Central memory CD8-positive, alpha-beta T cell (primary cell): ENCODE measurements at regions not wholly inside any gene's neighbourhood (a gene's known extent, or its start where the extent isn't known, plus 50 kb on each side); places are given as distances from the start of the nearest gene placed in this dataset.
"Not testable (repeated sequence)": the region's sequence is repeated elsewhere in the genome, so short reads cannot be mapped to it uniquely, and the experiment has no call there.

Experiments used
- ATAC-seq: fragments of 150-1000 bp; cut with Tn5 transposase; replicated peaks from 2 replicates; pipeline ENCODE4 v1.10.0; 2022; ENCODE audit warnings: mild to moderate bottlenecking, moderate FRiP score, moderate number of reproducible peaks; ENCODE audit not compliant: poor library complexity, severe bottlenecking; ENCODE audit errors: extremely low read depth
- DNase-seq, 2 donors: peaks; one replicate each; pipeline ENCODE4 v3.0.0; 2021; ENCODE audit warnings: low spot score in 2 of 2
- H3K27ac Mint-ChIP-seq: one replicate; pipeline ENCODE4 v1.8.0; 2022; ENCODE audit warnings: low read depth, mild to moderate bottlenecking, moderate library complexity, mixed read lengths
- H3K27me3 Mint-ChIP-seq: one replicate; pipeline ENCODE4 v1.8.0; 2022; ENCODE audit warnings: mixed read lengths
- H3K36me3 Mint-ChIP-seq: one replicate; pipeline ENCODE4 v1.8.0; 2022; ENCODE audit warnings: mild to moderate bottlenecking, moderate library complexity, mixed read lengths; ENCODE audit not compliant: insufficient read depth
- H3K4me1 Mint-ChIP-seq: one replicate; pipeline ENCODE4 v1.8.0; 2022; ENCODE audit warnings: mixed read lengths
- H3K4me3 Mint-ChIP-seq: one replicate; pipeline ENCODE4 v1.8.0; 2022; ENCODE audit warnings: mild to moderate bottlenecking, moderate library complexity, mixed read lengths
- H3K9me3 Mint-ChIP-seq: one replicate; pipeline ENCODE4 v1.8.0; 2022; ENCODE audit warnings: mixed read lengths

DNA sequence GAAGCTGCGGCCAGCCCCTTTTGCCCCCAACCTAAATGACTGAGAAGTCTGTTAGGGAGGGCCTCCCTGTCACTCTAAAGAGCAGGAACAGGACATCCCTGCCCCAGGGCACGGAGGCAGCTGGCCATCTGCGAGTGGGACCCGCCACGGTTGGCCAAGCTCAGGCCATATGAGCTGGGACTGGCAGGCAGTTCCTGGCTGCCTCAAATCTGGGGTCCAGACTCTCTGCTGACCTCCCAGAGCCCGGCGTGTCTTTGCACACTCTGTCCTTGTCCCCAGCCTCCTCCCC is 143.0 kb downstream of the IGLL1 start:
- not testable (repeated sequence) for H3K4me1 Mint-ChIP-seq, H3K27ac Mint-ChIP-seq, ATAC-seq, H3K36me3 Mint-ChIP-seq, H3K9me3 Mint-ChIP-seq, DNase-seq, H3K4me3 Mint-ChIP-seq
- peaks cover 26% of the 10 kb centered on the region for H3K27me3 Mint-ChIP-seq

DNA sequence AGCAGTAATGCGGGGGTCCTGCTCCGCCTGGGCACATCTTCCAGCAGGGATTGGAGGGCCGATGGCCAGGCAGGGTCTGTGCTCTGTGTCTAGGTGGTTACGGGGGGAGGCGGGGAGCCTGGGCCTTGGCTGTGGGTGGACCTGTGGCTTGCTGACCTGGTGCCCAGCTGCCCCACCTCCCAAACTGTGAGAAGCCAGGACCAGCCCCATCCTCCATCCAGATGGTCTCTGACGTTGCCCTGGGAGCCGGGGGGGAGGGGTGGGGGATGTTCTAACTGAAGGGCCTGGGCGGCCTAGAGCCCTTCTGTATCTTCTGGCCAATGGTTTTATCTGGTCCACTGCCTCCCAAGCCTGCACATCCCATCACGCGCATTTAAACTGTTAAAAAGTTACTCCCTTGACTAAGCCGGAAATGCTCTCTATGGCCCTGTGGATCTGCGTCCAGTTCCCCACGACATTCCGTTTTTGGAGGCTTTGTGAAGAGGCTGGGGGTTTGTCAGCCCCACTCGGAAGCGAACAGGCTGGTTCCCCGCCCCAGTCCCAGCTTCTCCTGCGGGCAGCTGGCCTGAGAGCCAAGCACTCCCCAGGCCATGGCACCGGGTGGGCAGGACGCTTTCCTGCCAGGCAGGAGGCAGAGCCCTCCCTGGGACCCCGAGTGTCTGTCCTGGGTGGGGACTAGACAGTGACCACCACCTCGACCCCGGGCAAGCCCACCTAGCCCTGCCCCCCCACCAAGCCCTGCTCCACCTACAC is 143.6 kb downstream of the IGLL1 start:
- H3K27ac Mint-ChIP-seq, DNase-seq, H3K4me3 Mint-ChIP-seq, ATAC-seq, H3K9me3 Mint-ChIP-seq, H3K36me3 Mint-ChIP-seq, H3K4me1 Mint-ChIP-seq: not testable (repeated sequence)
- H3K27me3 Mint-ChIP-seq = peaks cover 31% of the 10 kb centered on the region

GRCh38 chr22:23435186-23435585 is 144.9 kb downstream of the IGLL1 start:
- not testable (repeated sequence) for H3K27ac Mint-ChIP-seq, H3K36me3 Mint-ChIP-seq, H3K4me3 Mint-ChIP-seq, ATAC-seq, DNase-seq, H3K9me3 Mint-ChIP-seq, H3K4me1 Mint-ChIP-seq
- H3K27me3 Mint-ChIP-seq = peaks cover 38% of the 10 kb centered on the region

GRCh38 chr22:23434198-23434830 is 145.8 kb downstream of the IGLL1 start:
- H3K4me3 Mint-ChIP-seq, H3K36me3 Mint-ChIP-seq, DNase-seq: not testable (repeated sequence)

DNA sequence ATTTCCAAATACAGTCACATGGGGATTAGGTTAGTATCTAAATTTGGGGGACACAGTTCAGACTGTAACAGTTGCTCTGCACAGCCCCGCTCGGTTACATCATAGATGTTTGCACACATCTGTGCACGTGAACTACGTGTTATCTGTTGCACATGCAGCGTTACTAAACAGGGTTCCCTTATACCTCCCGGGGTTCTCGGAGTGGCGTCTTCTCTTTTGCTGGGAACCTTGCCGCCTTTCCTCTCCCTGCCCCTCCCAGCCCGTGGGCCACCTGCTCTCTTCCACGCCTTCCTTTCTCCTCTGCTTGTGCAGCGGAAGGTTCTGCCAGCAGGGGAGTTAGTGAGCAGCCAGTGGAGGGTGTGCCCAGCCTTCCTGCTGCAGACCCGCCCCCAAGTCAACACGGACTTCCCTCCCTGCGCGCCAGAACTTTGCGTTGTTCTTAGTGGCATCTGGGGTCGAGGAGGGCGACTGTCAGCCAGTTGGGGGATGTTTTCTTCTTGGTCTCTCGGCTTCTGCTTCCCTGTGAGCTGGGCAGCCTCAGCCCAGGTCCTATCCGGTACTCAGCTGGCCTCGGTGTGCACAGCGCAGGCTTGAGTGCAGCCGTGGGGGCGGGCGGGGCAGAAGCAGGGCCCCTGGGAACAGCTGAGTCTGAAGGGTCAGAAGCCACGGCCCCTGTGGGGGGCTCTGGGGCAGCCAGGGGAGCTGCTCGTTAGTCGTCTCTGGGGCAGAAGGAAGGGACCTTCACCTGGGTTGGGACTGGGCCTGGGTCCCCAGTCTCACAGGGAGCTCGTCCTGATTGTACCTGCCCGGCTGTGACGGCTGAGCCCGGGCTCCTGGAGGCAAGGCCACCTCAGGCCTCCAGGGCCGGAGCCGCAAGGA is 146.7 kb downstream of the IGLL1 start:
- peaks cover 32% of the 10 kb centered on the region for H3K27me3 Mint-ChIP-seq

More at GRCh38 chr22:23434198-23434830, 145.8 kb downstream of the IGLL1 start:
- H3K4me1 Mint-ChIP-seq, H3K9me3 Mint-ChIP-seq, H3K27ac Mint-ChIP-seq, ATAC-seq: not testable (repeated sequence)
- peaks cover 38% of the 10 kb centered on the region for H3K27me3 Mint-ChIP-seq

GRCh38 chr22:23432719-23433118 is 147.4 kb downstream of the IGLL1 start:
- not testable (repeated sequence) for H3K27ac Mint-ChIP-seq

More for the DNA sequence above, 146.7 kb downstream of the IGLL1 start:
- H3K36me3 Mint-ChIP-seq, H3K27ac Mint-ChIP-seq, H3K4me1 Mint-ChIP-seq, DNase-seq, H3K9me3 Mint-ChIP-seq: not testable (repeated sequence)
- ATAC-seq = peak; percentile 81
- H3K4me3 Mint-ChIP-seq = peak overlapping the region; percentile 50

GRCh38 chr22:23431337-23432072 is 148.6 kb downstream of the IGLL1 start:
- H3K9me3 Mint-ChIP-seq = peaks cover 12% of the 10 kb centered on the region
- no peak overlapping the region for H3K4me3 Mint-ChIP-seq
- H3K4me1 Mint-ChIP-seq = peaks cover 6% of the 10 kb centered on the region

More at GRCh38 chr22:23432719-23433118, 147.4 kb downstream of the IGLL1 start:
- ATAC-seq, H3K4me1 Mint-ChIP-seq, H3K36me3 Mint-ChIP-seq, DNase-seq: not testable (repeated sequence)
- peaks cover 27% of the 10 kb centered on the region for H3K27me3 Mint-ChIP-seq
- H3K4me3 Mint-ChIP-seq = peak overlapping the region; percentile 50
- peaks cover 12% of the 10 kb centered on the region for H3K9me3 Mint-ChIP-seq

GRCh38 chr22:23424551-23425068 is 155.5 kb downstream of the IGLL1 start:
- not testable (repeated sequence) for H3K4me3 Mint-ChIP-seq, H3K4me1 Mint-ChIP-seq, H3K36me3 Mint-ChIP-seq, H3K9me3 Mint-ChIP-seq, H3K27me3 Mint-ChIP-seq, ATAC-seq, DNase-seq, H3K27ac Mint-ChIP-seq

More at GRCh38 chr22:23431337-23432072, 148.6 kb downstream of the IGLL1 start:
- no peaks in the 10 kb centered on the region for H3K36me3 Mint-ChIP-seq
- no peak overlapping the region for H3K27ac Mint-ChIP-seq
- ATAC-seq (no peak), DNase-seq (no peak)
- peaks cover 27% of the 10 kb centered on the region for H3K27me3 Mint-ChIP-seq

- H3K27me3 Mint-ChIP-seq = peaks cover 1% of the 10 kb centered on the region
- no peak for DNase-seq
These were observed 156.1 kb downstream of the IGLL1 start for GRCh38 chr22:23424031-23424430.

GRCh38 chr22:23422281-23422680 is 157.8 kb downstream of the IGLL1 start:
- not testable (repeated sequence) for H3K4me3 Mint-ChIP-seq

More at GRCh38 chr22:23424031-23424430, 156.1 kb downstream of the IGLL1 start:
- Mint-ChIP-seq H3K36me3 (no peaks in the 10 kb centered on the region), H3K4me1 (no peaks in the 10 kb centered on the region), H3K27ac (no peak overlapping the region), H3K9me3 (peaks cover 6% of the 10 kb centered on the region), H3K4me3 (no peak overlapping the region)
- no peak for ATAC-seq

GRCh38 chr22:23421300-23421699 is 158.8 kb downstream of the IGLL1 start:
- not testable (repeated sequence) for ATAC-seq, H3K36me3 Mint-ChIP-seq, H3K4me1 Mint-ChIP-seq, H3K27ac Mint-ChIP-seq, H3K9me3 Mint-ChIP-seq, H3K4me3 Mint-ChIP-seq, DNase-seq
- H3K27me3 Mint-ChIP-seq = peaks cover 23% of the 10 kb centered on the region

More at GRCh38 chr22:23422281-23422680, 157.8 kb downstream of the IGLL1 start:
- DNase-seq, H3K4me1 Mint-ChIP-seq, H3K9me3 Mint-ChIP-seq, H3K27ac Mint-ChIP-seq, H3K36me3 Mint-ChIP-seq, ATAC-seq: not testable (repeated sequence)
- H3K27me3 Mint-ChIP-seq = peaks cover 19% of the 10 kb centered on the region

- Mint-ChIP-seq H3K27ac (no peak overlapping the region), H3K9me3 (no peaks in the 10 kb centered on the region), H3K4me1 (no peaks in the 10 kb centered on the region), H3K4me3 (no peak overlapping the region), H3K27me3 (peaks cover 34% of the 10 kb centered on the region), H3K36me3 (no peaks in the 10 kb centered on the region)
- DNase-seq = no peak
- ATAC-seq = no peak
These were observed 160.2 kb downstream of the IGLL1 start for GRCh38 chr22:23419931-23420330.
